GM21367 (cell line): ENCODE measurements at regions not wholly inside any gene's neighbourhood (a gene's known extent, or its start where the extent isn't known, plus 50 kb on each side); places are given as distances from the start of the nearest gene placed in this dataset.
"Not testable (repeated sequence)": the region's sequence is repeated elsewhere in the genome, so short reads cannot be mapped to it uniquely, and the experiment has no call there.

Experiments used
- ATAC-seq: cut with Tn5 transposase; IDR thresholded peaks from one replicate; pipeline ENCODE4 v1.9.1; 2021; ENCODE audit not compliant: unreplicated experiment

DNA sequence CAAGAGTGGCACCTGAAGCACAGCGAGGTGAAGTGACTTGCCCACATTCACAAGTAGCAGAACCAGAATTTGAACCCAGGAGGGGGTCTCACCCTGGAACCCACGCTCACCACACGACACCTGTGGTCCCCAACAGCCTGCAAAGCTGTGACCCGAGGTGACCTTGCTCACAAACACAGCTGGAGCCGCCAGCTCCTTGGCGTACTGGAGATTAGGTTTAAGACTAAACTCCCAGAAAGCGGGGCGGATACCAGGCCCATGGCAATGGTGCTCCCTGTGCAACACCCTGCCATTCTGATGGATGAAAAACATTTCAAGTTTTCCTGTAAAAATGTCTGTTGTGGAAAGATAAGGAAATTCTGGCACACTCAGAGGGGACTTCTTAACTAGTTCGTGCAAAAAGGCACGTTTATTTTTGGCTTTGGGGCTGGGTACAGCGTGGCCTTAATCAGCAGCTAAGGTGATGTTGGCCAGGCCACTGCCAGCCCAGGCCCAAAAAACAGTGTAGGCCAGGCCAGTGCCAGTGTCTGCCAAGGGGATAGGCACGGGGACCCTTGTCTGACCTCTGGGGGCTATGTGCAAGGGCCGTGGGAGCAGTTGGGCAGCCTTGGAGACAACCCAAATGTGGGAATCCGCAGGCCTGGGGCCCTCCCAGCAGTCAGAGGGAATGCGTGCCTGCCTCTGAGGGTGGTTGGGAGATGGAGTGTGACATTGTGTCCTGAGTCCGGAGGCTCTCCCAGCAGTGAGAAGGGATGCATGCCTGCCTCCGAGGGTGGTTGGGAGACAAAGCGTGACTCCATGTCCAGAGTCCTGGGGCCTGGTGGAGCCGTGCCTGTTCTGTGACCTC lies 185.0 kb upstream of the HS6ST1 start:
- no peak for ATAC-seq

DNA sequence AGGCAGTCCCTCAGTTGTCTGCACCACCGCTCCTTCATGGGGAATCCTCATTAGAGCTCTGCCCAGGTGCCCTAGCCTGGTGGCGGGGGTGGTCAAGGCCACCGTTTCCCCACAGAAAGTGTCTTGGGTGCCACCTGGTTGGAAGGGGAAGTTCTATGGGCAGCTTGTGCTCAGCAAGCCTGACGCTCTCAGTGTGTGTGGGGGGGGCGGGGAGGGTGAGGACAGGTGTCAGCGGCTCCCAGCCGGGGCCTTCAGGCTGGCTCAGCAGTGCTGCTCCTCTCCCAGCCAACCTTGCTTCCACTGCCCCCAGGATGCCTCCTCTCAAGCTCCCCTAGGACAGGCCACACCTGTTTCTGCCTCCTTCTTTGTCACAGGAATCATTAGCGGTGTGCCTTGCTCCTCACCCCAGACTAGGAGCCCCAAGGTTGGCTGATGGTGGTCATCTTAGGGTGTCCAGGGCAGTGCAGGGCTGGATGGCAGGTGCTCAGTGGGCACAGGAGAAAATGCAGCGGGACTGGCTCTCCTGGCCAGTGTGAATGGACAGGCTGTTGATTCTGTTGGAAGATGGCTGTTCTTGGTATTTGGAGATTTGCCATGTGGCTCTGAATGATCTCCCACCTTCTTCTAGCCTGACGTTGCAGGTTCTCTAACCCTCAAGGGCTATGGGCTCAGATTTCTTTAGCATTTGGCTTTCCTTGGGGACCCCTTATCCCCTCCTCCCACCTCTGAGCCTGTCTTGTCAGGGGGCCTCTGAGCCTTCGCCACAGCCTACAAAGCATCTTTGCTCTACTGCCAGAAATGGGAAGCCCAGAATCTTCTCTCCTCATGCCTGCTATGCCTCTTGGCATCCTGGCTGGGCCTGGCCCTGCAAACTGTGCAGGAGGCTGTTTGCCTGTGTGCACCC lies 185.8 kb upstream of the HS6ST1 start:
- peak; percentile 61 for ATAC-seq

GRCh38 chr2:128505150-128505490 lies 186.5 kb upstream of the HS6ST1 start:
- ATAC-seq, result no peak

DNA sequence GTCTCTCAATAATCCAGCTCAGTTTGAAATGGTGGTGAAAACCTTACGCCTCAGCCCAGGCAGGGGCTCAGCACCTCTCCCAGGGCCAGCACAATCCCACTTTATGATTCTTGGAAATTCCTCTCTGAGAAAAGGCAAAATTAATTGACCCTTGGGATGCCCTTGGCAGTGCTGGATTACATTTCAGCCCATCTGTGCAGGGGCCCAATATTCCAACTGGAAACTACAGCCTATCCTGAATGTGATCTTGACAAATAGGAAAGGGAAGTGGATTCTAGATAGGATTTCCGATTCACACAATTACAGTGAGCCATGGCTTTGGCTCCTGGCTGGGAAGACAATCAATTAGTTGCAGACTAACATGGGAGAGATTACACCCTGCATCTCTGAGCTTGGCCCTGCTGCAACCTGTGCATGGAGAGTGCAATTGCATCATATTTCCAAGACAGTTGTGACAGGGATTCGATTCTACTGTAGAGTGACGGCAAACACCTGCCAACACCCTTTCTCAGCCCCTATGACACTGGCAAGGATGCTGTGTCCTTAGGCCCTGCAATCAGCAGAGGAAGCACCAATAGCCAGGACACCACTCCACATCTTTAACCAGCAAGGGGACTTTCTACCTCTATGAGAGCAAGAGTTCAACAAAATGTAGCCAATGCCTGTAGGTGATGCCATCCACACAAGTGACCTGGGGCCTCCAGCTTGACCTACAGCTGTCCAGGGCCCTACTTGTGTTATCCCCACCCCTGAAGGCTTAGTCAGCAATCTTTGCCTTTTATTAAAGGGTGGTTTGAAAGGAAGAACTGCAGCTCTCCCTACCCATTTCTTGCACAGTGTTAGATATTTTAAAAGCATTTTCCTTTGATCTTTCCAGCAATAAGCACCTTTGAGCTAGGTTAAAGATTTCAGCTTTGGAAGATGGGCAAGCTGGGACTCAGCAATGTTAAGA lies 187.2 kb upstream of the HS6ST1 start:
- no peak for ATAC-seq

DNA sequence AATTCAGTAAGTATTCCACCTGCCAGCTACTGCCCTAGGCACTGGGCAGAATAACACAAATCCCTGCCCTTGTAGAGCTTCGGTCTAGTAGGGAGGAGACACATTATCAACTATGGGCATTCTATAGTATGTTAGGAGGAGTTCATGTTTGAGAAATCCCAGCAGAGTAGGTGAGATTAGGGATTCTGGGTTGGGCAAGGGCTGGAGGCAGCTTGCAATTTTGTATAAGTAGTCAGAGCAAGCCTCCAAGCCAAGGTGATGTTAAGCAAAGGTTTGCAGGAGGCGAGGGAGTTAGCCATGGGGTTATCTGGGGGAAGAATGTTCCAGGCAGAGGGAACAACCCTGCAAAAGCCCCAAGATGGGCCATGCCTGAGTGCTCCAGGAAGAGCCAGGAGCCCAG lies 187.9 kb upstream of the HS6ST1 start:
- no peak for ATAC-seq

DNA sequence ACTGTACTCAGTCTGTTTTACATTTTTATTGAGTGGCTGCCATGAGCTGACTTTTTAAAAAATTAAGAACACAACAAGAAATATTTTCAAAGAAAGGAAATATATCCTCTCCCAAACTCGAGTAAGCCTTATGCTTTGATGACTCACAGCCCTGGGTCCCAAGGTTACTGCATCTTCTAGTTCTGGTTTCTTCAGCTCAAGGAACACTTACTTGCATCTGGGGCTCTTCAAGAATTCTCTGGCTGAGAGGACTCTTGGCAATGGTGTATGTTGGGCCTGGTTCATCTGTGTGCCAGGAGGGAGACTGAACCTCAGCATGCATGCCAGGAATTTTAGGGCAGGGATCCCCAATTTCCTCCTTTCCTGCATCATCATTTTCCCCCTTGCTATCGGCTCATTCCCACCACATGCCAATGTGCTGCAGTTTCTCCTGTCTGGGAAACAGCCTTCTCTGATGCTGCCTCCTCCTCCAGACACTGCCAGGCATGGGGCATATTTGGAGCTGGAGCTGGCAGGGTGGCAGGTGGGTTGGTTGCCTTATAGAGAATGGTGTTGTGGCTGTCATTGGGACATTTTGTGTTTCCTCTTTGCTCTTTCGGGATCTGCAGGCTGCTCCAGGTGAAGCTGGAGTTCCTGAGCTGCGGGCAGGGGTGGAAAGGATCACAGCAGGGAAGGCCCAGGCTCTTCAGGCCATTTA lies 192.2 kb upstream of the HS6ST1 start:
- ATAC-seq, result no peak

DNA sequence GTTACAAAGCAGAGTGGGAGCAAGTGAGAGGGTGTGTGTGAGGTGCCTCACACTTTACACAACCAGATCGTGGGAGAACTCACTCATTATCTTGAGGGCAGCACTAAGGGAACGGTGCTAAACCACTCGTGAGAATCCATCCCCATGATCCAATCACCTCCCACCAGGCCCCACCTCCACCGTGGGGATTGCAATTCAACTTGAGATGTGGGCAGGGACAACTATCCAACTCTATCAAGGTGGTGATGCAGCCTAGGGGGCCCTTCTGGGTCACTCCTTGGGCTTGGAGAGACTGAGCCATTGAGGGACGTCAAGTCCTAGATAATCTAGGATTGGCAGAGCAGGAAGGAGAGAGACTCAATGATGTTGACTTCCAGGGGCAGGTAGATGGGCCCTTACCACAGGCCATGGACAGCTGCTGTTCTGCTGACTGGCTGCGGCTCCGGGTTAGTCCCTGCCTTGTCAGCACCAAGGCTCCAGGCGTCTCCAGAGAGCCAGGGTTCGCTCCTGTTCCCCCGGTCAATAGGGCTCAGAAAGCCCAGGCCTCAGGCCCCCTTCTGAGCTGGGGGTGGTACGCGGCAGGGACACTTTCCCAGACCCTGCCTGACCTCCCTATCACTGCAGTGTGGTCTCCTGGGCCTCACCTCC lies 193.2 kb upstream of the HS6ST1 start:
- ATAC-seq, result no peak

DNA sequence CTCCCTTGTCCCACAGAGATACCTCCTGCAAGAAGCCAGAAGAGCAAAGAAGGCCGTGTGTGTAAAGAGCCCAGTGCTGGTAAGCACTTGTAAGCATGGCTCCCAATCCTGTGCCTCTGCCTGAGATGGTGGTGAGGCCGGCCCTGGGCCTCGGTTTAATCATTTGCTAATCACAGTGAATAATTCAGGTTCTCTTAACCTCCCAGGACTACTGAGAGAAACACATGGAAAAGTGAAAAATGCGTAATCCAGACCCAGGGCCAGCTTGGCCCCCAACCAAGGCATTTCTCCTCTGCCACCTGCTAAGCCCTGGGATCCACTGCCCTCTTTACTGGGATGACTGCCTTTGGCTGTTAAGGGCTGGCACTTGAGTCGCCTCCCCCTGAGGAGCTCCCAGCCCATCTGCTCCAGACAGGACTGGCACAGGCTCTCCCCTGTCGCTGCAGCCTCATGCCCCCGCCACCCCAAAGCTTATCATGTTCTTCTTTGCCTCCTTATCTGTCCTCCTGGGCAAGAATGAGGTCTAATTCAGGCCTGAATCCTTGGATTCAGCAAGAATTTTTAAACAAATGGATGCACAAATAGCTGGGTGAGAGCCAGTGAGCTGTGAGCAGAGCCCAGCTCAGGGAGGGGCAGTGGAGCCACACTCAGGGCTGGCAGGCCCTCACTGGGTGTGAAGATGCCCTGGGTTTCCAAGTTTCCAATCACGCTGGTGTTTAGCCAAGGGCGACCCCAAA lies 193.9 kb upstream of the HS6ST1 start:
- no peak for ATAC-seq

DNA sequence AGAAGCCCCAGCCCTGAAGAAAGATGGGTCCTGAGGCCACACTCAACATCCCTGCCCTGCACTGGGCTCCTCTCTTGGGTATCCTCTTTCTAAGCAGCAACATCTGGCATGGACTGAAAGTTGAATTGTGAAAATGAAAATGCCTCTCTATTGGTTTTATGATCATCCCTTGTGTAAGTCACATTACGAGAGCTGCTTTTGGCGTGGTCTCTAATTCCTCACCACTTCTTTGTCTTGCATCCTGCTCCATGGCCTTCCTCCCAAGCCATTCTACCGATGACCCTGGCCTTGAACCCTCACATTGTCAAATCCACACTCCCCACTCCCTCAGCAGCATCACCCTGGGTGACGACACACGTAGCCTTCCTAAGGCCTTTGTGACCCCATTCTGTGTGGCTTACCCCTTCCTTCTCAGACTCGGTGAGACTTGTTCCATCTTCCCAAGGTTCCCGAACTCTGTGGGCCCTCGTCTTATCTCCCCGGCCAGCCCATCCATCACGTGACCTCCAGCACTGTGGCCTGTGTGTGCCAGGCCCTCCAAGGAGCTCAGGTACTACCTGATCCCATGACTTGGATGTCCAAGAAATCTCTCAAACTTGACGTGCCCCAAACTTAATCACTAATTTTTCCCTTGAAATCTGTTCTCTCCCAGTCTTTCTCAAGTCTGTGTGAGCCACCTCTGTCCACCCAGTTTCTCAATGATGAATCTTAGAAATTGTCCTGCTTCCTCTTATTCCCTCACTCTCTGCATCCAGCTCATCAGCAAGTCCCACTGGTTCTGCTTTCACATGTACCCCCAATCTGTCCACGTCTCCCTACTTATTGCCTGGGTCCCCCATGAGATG lies 194.7 kb upstream of the HS6ST1 start:
- no peak for ATAC-seq

GRCh38 chr2:128513961-128514283 lies 195.3 kb upstream of the HS6ST1 start:
- peak; percentile 73 for ATAC-seq

- ATAC-seq, result no peak
These were observed 195.9 kb upstream of the HS6ST1 start for GRCh38 chr2:128514555-128514955.

GRCh38 chr2:128516938-128517337 lies 198.3 kb upstream of the HS6ST1 start:
- no peak for ATAC-seq

DNA sequence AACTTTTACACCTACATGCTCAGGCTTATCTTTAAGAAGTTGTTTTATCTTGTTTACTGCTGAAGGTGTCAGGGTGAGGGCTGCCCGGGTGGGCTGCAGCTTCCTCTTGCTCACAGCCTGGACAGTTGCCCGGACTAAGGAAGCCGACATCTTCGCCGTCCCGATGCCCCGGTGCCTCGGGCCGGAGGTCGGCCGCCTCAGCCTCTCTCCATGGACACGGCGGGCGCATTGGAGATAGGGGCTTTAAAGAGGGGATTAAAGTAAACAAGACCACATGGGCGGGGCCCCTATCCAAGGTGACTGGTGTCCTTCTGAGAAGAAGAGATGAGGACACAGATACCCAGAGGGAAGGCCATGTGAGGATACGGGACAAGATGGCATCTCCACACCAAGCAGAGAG lies 200.4 kb upstream of the HS6ST1 start:
- ATAC-seq, result not testable (repeated sequence)

- no peak for ATAC-seq
These were observed 201.0 kb upstream of the HS6ST1 start for GRCh38 chr2:128519517-128520215.

DNA sequence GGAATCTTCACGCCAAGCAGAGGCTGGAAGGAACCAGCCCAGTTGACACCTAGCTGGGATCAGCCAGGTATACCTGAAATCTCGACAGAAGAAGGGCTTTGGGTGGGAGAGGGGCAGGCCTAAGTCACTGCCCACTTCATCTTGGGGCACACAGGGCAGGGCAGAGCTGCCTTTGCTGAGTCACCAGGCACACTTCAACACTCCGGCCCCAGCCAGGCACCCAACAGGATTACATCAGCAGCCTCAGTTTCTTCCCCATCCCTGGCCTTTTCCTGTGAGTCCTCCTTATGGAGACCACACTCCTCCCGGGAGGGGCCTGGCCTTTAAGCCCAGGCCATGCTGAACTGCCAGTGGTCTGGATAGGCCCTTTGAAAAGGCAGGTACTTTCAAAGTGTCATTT lies 201.7 kb upstream of the HS6ST1 start:
- no peak for ATAC-seq

GRCh38 chr2:128520791-128521190 lies 202.1 kb upstream of the HS6ST1 start:
- ATAC-seq, result peak; percentile 80

GRCh38 chr2:128521482-128521881 lies 202.8 kb upstream of the HS6ST1 start:
- ATAC-seq, result no peak

- no peak for ATAC-seq
These were observed 204.2 kb upstream of the HS6ST1 start for GRCh38 chr2:128522829-128523228.
